CD4-positive, alpha-beta T cell treated with Interleukin-15 for 1 hour (primary cell): ENCODE measurements at regions not wholly inside any gene's neighbourhood (a gene's known extent, or its start where the extent isn't known, plus 50 kb on each side); places are given as distances from the start of the nearest gene placed in this dataset.
"Not testable (repeated sequence)": the region's sequence is repeated elsewhere in the genome, so short reads cannot be mapped to it uniquely, and the experiment has no call there.

Experiments used
- DNase-seq: peaks from one replicate; pipeline ENCODE4 v3.0.0-alpha.2; 2020

DNA sequence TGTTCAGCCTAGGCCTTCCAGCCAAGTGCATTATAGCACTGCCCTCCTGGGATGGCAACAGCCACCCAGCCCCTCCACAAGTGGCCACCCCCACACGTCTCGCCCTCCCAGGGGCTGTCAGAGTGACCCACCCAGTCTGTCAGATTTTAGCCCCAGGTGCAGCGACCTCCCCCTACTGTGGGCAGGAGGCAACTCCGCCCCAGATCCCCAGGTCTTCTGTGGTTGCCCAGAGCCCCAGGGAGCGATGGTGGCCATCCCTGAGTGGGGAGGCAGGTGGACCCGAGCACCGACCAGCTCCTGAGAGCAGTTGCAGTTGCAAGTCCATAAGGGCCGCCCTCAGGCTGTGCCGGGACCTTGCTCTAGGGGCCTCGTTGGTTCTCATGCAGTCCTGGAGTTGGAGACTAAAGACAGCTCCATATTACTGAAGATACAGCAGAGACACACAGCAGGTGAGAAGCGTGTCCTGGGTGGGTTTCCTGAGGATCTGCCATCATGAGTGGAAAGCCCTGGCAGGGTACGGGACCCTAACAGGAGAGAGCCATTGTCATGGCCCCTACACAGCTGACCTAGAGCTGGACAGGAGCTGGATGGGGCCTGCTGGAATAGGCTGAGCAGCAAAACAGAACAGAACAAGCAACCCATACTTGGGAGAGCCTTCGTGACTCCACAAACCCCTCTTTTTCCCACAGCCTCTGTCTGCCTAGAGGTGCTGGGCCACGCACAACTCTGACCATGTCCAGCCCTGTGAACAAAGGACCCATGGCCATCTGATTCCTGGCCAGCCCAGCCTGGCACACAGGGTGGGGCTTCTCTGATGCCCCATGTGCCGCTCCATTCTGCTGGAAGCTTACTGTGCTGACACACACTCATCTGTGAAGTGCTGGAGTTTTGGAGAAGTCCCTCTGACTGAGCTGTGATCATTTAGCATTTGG, 110.3 kb upstream of the ALDH1A3 start:
- no peak for DNase-seq

DNA sequence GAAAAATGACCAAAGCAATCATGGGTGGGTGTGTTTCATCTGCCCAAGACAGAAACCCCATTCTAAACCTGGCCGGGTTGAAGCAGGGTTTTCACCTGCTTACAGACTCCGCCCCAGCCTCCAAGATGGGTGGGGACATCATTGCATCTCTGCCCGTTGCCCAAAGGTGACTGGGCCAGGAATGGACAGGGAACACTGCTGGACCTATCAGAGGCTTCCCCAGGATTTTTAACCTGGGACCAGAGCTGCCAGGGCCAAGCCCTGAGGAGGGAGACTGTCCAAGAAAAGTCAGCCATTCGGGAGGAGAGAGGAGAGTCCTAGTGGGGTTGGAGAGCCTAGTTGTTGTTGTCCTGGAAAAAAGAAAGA, 109.7 kb upstream of the ALDH1A3 start:
- DNase-seq: no peak

- no peak for DNase-seq
These were observed 108.7 kb upstream of the ALDH1A3 start for GRCh38 chr15:100770661-100771584.

GRCh38 chr15:100771746-100772145, 107.9 kb upstream of the ALDH1A3 start:
- no peak for DNase-seq

GRCh38 chr15:100772478-100772877, 107.2 kb upstream of the ALDH1A3 start:
- DNase-seq: no peak

- no peak for DNase-seq
These were observed 106.6 kb upstream of the ALDH1A3 start for GRCh38 chr15:100772892-100773520.

DNA sequence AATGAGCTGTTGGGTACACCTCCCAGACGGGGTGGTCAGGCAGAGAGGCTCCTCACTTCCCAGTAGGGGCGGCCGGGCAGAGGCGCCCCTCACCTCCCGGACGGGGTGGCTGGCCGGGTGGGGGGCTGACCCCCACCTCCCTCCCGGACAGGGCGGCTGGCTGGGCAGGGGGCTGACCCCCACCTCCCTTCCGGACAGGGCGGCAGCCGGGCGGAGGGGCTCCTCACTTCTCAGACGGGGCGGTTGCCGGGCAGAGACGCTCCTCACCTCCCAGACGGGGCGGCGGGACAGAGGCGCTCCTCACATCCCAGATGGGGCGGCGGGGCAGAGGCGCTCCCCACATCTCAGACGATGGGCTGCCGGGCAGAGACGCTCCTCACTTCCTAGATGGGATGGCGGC, 105.6 kb upstream of the ALDH1A3 start:
- not testable (repeated sequence) for DNase-seq

DNA sequence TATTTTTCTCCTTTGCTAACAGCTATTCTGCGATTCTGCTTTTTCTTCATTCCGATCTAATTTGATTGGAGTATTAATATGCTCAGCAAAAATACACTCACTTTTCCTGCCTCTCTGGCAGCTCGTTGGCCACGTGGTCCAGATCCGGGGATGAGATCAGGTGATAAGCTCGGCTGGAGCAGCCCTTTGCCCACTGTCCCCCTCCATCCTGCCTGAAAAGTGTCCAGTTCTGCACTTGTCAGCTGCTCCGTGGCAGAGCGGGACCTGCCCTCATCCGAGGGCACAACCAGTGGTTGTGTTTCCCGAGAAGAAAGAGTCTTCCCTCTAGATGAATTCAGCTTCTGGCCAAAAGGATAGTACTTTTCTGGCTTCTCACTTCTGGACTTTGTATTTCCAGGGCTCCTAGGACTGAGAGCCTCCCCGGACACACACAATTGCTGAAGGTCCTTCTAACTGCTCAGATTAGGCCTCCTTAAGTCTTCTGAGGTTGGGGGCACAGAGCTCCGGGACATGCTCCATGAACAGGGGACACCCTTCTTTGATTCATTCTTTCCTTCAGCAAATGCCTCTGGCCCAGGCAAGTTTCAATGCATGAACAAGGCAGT, 103.9 kb upstream of the ALDH1A3 start:
- DNase-seq: no peak

DNA sequence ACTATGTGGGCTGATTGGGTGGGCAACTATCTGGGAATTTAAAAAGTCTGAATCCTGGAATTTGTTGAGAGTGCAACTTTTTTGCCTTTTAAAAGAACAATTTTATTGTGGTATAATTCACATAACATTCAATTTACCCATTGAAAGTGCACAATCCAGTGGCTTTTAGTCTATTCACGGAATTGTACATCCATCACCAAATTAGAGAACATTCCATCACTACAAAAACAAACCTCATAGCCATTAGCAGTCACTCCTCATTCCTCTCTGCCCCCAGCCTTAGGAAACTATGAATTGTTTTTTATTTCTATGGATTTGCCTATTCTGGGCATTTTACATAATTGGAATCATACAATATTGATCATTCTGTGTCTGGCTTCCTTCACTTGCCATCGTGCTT, 101.8 kb upstream of the ALDH1A3 start:
- no peak for DNase-seq

DNA sequence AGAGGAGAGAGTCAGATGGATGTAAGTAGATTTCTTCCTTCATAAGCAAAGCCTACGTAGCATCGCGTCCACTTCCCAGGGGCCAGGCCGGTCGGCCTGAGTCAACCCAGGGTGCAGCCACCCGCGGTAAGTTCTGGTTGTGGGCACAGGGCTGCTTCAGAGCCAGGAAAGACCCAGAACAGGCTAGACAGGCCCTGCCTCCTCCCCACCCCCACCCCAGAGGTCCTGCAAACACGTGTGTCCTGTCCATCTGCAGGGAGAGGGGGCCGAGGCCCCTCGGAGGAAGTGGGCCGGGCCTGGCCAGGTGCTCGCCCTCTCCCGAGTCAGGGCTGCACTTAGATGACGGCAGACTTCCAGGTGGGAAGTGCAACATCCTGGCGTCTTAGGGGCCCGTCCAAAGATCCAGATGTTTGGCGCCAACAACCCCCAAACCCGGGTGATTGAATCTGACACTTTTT, 100.8 kb upstream of the ALDH1A3 start:
- DNase-seq: no peak

GRCh38 chr15:100779331-100780207, 100.1 kb upstream of the ALDH1A3 start:
- DNase-seq: no peak

- DNase-seq: no peak
These were observed 99.3 kb upstream of the ALDH1A3 start for GRCh38 chr15:100780208-100780800.

DNA sequence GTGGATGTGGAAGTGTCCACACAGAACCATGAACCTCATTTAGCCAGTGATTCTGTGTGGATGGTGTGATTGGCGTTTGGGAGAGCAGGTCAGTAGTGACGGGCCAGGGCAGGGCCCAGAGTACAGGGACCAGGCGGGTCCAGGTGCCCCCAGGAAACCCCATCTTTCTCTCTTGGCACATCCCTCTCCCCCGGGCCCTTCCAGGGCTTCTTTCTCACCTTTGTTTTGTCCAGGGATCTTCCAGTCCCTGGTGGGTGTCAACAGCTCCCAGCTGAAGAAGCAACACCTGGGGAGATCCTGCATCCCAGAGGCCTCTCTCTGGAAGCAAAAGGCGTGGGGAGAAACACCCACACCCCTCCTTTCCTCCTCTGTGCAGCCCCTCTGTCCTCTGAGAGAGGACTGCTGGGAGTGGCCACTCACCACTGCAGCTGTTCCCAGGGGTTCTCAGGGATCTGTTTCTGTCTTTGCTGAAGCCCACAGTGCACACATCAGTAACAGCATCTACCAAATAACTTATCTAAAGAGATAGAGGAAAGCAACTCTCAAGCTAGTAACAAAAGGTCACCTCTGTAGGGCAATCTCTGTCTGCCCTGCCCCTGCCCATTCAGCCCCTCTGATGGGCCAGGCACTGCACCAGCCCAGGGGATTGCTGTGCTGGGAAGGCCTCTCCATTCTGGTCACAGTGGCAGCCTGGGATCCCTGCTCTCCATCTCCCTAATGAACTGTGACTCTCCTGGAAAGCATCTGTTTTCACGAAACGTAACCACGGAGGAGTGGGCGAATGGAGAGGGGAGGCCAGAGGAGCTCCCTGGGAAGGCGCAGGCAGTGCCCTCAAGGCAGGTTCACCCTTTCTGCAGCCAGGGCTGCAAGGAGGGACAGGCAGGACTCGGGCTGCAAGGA, 98.3 kb upstream of the ALDH1A3 start:
- DNase-seq: no peak

GRCh38 chr15:100781961-100782530, 97.6 kb upstream of the ALDH1A3 start:
- no peak for DNase-seq

GRCh38 chr15:100783291-100783690, 96.3 kb upstream of the ALDH1A3 start:
- DNase-seq: no peak

DNA sequence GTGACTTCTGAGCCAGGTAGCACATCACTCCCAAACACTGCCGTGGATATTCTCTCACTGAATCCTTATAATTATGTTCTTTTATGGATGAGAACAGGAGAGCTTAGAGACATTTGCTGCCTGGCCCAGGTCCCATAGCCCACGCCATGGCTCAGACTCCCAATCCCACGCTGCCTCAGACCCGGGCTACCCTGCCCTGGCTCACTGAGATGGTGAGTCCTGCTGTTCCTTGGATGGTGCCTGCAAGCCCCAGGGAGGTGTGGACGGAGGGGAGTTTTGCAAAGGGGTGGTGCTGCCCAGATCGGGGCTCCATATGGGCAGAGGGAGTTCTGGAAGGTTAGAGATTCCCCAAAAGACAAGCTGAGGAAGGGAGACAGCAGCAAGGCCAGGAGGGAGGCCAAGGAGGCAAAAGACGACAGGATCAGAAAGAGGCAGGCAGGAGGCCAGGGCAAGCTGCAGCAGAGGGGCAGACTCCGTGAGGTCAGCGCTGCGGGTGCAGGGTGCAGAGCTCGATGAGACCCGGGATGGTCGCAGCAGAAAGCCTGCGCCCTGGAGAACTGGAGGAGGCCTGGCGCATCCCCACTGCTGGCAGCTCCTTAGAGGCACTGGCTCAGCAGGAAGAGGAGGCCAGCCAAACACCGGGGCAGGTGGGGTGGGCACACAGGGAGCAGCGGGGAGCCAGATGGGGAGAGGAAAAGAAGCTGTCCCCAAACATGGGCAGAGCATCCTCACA, 95.7 kb upstream of the ALDH1A3 start:
- no peak for DNase-seq

- DNase-seq: no peak
These were observed 95.0 kb upstream of the ALDH1A3 start for GRCh38 chr15:100784493-100785180.
